ENCODE measurements at regions not wholly inside any gene's neighbourhood (a gene's known extent, or its start where the extent isn't known, plus 50 kb on each side); places are given as distances from the start of the nearest gene placed in this dataset.

- 89 to 91% methylated on average over 2 of the region's 2 CpGs for WGBS, 2 donors
- Histone ChIP-seq H3K4me1 (no peaks in the 10 kb centered on the region), H3K27me3 (no peaks in the 10 kb centered on the region), H3K4me3 (no peak overlapping the region), H3K9me3 (no peaks in the 10 kb centered on the region), H3K36me3 (no peaks in the 10 kb centered on the region), H3K27ac (no peak overlapping the region)
- TF ChIP-seq EP300 (IDR thresholded peaks at IDR 0.05) = no peak
- TF ChIP-seq CTCF (IDR thresholded peaks at IDR 0.05) = no peak
- TF ChIP-seq POLR2A (IDR thresholded peaks at IDR 0.05) = no peak
- no peak for TF ChIP-seq POLR2AphosphoS5 (IDR thresholded peaks at IDR 0.05)
- ATAC-seq (ENCODE audit: low FRiP score in 2 of 2) (no peak), DNase-seq (no peak)
Observed at GRCh38 chr6:156056085-156056484, 600.4 kb upstream of the NOX3 start.

- H3K27me3 ChIP-seq = no peaks in the 10 kb centered on the region
- no peak overlapping the region for H3K4me3 ChIP-seq
- WGBS, 2 donors = 88 to 95% methylated on average over 13 of the region's 13 CpGs
- H3K4me1 ChIP-seq = no peaks in the 10 kb centered on the region
- no peaks in the 10 kb centered on the region for H3K9me3 ChIP-seq
- TF ChIP-seq POLR2AphosphoS5 (IDR thresholded peaks at IDR 0.05) = no peak
- no peak for TF ChIP-seq CTCF (IDR thresholded peaks at IDR 0.05)
- no peak for TF ChIP-seq EP300 (IDR thresholded peaks at IDR 0.05)
- TF ChIP-seq POLR2A (IDR thresholded peaks at IDR 0.05) = no peak
- DNase-seq = no peak
- ATAC-seq (ENCODE audit: low FRiP score in 2 of 2) = no peak
- no peak overlapping the region for H3K27ac ChIP-seq
- no peaks in the 10 kb centered on the region for H3K36me3 ChIP-seq
Observed at GRCh38 chr6:156053626-156054025, 598.0 kb upstream of the NOX3 start.

- H3K9me3 ChIP-seq = no peaks in the 10 kb centered on the region
- TF ChIP-seq CTCF (IDR thresholded peaks at IDR 0.05) (no peak), POLR2AphosphoS5 (IDR thresholded peaks at IDR 0.05) (no peak), POLR2A (IDR thresholded peaks at IDR 0.05) (no peak), EP300 (IDR thresholded peaks at IDR 0.05) (no peak)
- 65 to 75% methylated on average over 8 of the region's 8 CpGs for WGBS, 2 donors
- ATAC-seq (ENCODE audit: low FRiP score in 2 of 2) = no peak
- H3K27me3 ChIP-seq = no peaks in the 10 kb centered on the region
- no peak for DNase-seq
- peaks cover 0 to 3% (median 0%) of the 10 kb centered on the region in 4 donors for H3K4me1 ChIP-seq
- H3K4me3 ChIP-seq = no peak overlapping the region
- H3K36me3 ChIP-seq = no peaks in the 10 kb centered on the region
- H3K27ac ChIP-seq = no peak overlapping the region
Observed at GRCh38 chr6:156046841-156047449, 591.3 kb upstream of the NOX3 start.

- no peak for TF ChIP-seq POLR2A (IDR thresholded peaks at IDR 0.05)
- no peak for TF ChIP-seq CTCF (IDR thresholded peaks at IDR 0.05)
- TF ChIP-seq POLR2AphosphoS5 (IDR thresholded peaks at IDR 0.05) = no peak
- no peak for TF ChIP-seq EP300 (IDR thresholded peaks at IDR 0.05)
- 73 to 79% methylated on average over 2 of the region's 2 CpGs for WGBS, 2 donors
Observed at GRCh38 chr6:156046268-156046665, 590.6 kb upstream of the NOX3 start.

More at GRCh38 chr6:156046268-156046665, 590.6 kb upstream of the NOX3 start:
- no peak overlapping the region for H3K4me3 ChIP-seq
- no peaks in the 10 kb centered on the region for H3K9me3 ChIP-seq
- ATAC-seq (ENCODE audit: low FRiP score in 2 of 2) (no peak), DNase-seq (no peak)
- H3K36me3 ChIP-seq = no peaks in the 10 kb centered on the region
- H3K4me1 ChIP-seq = peaks cover 0 to 3% (median 0%) of the 10 kb centered on the region in 4 donors
- no peaks in the 10 kb centered on the region for H3K27me3 ChIP-seq
- H3K27ac ChIP-seq = no peak overlapping the region

All from upper lobe of left lung (tissue), 6 donors.